ENCODE measurements at regions not wholly inside any gene's neighbourhood (a gene's known extent, or its start where the extent isn't known, plus 50 kb on each side); places are given as distances from the start of the nearest gene placed in this dataset.

- H3K27me3 ChIP-seq: no peaks in the 10 kb centered on the region
- no peaks in the 10 kb centered on the region for H3K9me3 ChIP-seq
- H3K27ac ChIP-seq: no peak overlapping the region
- H3K36me3 ChIP-seq: no peaks in the 10 kb centered on the region
- no peak for DNase-seq
- H3K4me1 ChIP-seq: peaks cover 0 to 15% (median 0%) of the 10 kb centered on the region in 4 donors
- no peak overlapping the region for H3K4me3 ChIP-seq
- TF ChIP-seq, protein P1, sequence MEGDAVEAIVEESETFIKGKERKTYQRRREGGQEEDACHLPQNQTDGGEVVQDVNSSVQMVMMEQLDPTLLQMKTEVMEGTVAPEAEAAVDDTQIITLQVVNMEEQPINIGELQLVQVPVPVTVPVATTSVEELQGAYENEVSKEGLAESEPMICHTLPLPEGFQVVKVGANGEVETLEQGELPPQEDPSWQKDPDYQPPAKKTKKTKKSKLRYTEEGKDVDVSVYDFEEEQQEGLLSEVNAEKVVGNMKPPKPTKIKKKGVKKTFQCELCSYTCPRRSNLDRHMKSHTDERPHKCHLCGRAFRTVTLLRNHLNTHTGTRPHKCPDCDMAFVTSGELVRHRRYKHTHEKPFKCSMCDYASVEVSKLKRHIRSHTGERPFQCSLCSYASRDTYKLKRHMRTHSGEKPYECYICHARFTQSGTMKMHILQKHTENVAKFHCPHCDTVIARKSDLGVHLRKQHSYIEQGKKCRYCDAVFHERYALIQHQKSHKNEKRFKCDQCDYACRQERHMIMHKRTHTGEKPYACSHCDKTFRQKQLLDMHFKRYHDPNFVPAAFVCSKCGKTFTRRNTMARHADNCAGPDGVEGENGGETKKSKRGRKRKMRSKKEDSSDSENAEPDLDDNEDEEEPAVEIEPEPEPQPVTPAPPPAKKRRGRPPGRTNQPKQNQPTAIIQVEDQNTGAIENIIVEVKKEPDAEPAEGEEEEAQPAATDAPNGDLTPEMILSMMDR (IDR thresholded peaks at IDR 0.05): no peak
- no peak for TF ChIP-seq POLR2A (IDR thresholded peaks at IDR 0.05)
Measured at GRCh38 chr1:175861626-175862367, 118.4 kb upstream of the TNR start.

GRCh38 chr1:175857756-175858155, 114.4 kb upstream of the TNR start:
- TF ChIP-seq, protein P1 (IDR thresholded peaks at IDR 0.05): no peak
- TF ChIP-seq POLR2A (IDR thresholded peaks at IDR 0.05): no peak
- H3K27ac ChIP-seq: no peak overlapping the region
- no peak for DNase-seq

GRCh38 chr1:175853681-175854080, 110.3 kb upstream of the TNR start:
- H3K9me3 ChIP-seq: no peaks in the 10 kb centered on the region
- DNase-seq: no peak
- H3K4me1 ChIP-seq: no peaks in the 10 kb centered on the region
- no peak overlapping the region for H3K27ac ChIP-seq
- H3K27me3 ChIP-seq: no peaks in the 10 kb centered on the region
- H3K4me3 ChIP-seq: no peak overlapping the region
- no peak for TF ChIP-seq POLR2A (IDR thresholded peaks at IDR 0.05)
- TF ChIP-seq, protein P1 (IDR thresholded peaks at IDR 0.05): no peak
- H3K36me3 ChIP-seq: no peaks in the 10 kb centered on the region

More at GRCh38 chr1:175857756-175858155, 114.4 kb upstream of the TNR start:
- no peaks in the 10 kb centered on the region for H3K9me3 ChIP-seq
- no peaks in the 10 kb centered on the region for H3K27me3 ChIP-seq
- H3K36me3 ChIP-seq: no peaks in the 10 kb centered on the region
- peaks cover 0 to 13% (median 0%) of the 10 kb centered on the region in 4 donors for H3K4me1 ChIP-seq
- no peak overlapping the region for H3K4me3 ChIP-seq

- Histone ChIP-seq H3K27ac (no peak overlapping the region), H3K36me3 (no peaks in the 10 kb centered on the region), H3K4me1 (no peaks in the 10 kb centered on the region), H3K9me3 (no peaks in the 10 kb centered on the region), H3K27me3 (no peaks in the 10 kb centered on the region), H3K4me3 (no peak overlapping the region)
- DNase-seq: no peak
- TF ChIP-seq POLR2A (IDR thresholded peaks at IDR 0.05): no peak
- TF ChIP-seq, protein P1 (IDR thresholded peaks at IDR 0.05): no peak
Measured at GRCh38 chr1:175851749-175852148, 108.4 kb upstream of the TNR start.

GRCh38 chr1:175848329-175848728, 104.9 kb upstream of the TNR start:
- no peak for TF ChIP-seq POLR2A (IDR thresholded peaks at IDR 0.05)
- TF ChIP-seq, protein P1 (IDR thresholded peaks at IDR 0.05): no peak
- H3K4me3 ChIP-seq: no peak overlapping the region
- no peak overlapping the region for H3K27ac ChIP-seq
- H3K9me3 ChIP-seq: no peaks in the 10 kb centered on the region
- DNase-seq: no peak
- no peaks in the 10 kb centered on the region for H3K4me1 ChIP-seq
- H3K36me3 ChIP-seq: no peaks in the 10 kb centered on the region
- H3K27me3 ChIP-seq: no peaks in the 10 kb centered on the region
